Fibroblast of skin of right biceps (primary cell): ENCODE measurements at regions not wholly inside any gene's neighbourhood (a gene's known extent, or its start where the extent isn't known, plus 50 kb on each side); places are given as distances from the start of the nearest gene placed in this dataset.

ENCODE experiments used
- DNase-seq: peaks from one replicate; pipeline ENCODE4 v3.0.0-alpha.2; 2013

DNA sequence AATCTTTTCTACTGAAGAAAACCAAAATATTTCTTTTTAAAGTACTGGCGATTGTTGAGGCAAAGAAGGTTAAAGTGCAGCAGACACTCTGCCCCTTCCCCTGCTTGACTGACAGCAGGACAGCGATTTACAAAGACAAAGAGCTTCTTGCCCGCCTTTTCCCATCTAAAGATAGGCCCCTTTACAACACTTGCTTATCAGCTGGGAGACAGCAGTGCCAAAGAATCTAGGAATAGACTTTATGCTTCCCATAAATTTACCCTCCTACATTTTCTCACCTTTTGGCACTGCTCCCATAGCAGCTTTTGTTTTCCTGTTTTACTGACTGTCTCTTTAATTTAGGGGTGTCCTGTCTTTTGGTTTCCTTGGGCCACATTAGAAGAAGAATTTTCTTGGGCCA, 824.1 kb downstream of the CCSER2 start:
- no peak for DNase-seq

DNA sequence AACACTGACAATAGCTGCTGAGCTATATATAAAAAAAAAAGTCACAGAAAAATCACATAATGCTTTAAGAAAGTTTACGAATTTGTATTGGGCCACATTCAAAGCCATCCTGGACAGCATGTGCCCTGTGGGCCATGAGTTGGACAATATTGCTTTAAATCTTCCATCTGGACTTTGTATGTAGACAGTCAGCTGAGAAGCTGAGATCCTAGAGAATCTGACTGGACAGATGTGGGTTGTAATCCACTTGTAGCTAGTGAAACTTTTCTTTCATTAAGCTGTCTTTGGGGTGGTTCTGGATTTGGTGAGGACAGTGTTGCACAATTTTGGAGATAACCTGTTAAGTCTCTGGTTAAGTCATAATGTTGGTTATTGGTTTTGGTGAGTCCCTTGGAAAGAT, 824.5 kb downstream of the CCSER2 start:
- no peak for DNase-seq

DNA sequence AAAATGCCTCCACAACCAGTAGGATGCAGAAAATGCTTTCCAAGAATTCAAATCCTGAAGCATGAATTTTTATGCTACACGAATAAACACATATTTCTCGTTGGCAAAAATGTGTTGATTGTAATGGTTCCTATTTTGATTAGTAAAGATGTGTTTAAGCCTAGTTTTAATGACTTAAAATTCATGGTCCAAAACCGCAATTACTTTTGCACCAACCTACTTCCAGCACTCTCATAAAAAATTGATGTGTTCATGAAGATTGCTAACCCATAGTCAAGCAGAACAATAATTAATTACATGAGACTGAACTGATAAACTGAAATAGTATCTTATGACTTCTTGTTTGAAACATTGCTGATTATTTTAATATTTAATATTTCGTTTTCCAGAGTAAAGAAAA, 828.8 kb downstream of the CCSER2 start:
- DNase-seq: no peak

DNA sequence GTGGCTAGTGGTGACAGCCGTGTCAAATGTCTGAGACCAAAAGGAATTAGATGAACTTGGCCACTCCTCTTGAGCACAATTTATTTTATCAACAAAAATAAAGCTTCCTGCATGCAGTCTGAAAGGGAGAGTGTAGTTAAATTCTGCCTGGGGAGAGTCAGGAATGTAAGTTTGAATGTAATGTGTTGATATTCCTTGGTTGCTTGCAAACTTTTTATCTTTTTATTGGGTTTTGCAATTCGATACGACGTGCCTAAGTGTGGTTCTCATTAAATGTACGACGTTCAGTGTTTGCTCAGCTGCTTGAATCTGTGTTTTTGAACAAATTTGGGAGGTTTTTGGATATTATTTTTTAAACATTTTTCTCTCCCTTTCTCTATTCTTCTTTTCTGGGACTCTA, 839.9 kb downstream of the CCSER2 start:
- no peak for DNase-seq

DNA sequence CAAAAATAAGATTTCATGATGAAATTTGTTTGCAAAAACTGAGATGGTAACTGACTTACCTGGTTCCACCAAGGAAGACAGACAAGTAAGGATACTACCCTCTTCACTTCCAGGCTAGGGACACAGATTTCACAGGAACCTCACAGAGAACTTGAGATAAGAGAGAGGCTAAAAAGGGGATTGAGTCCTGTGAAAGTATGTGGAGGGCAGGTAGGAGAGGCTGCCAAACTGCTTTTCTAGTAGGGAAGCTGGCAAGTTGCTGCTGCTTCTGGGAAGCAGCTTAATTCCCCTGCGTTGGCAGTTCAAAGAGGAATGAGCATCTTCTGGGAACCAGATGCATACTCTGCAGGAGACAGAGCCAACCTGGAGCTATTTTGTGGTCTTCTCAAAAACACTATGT, 841.6 kb downstream of the CCSER2 start:
- no peak for DNase-seq

DNA sequence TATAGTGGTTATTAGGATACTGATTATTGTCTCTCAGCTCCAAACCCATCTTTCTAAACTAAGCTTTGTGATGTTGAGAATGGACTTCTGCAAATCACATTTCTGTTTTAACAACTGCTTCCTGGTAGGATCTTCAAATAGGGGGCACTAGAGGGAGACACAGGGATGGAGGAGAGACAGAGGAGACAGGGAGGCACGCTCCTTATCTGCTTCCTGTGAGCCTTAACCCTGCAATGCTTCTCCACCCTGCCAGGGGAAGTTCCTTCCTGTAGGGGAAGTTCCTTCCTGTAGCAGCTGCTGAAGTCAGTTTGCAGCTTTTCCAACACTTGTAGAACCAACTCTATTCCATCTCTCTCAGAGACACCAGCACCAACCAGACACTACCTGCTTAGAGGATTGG, 847.2 kb downstream of the CCSER2 start:
- no peak for DNase-seq

DNA sequence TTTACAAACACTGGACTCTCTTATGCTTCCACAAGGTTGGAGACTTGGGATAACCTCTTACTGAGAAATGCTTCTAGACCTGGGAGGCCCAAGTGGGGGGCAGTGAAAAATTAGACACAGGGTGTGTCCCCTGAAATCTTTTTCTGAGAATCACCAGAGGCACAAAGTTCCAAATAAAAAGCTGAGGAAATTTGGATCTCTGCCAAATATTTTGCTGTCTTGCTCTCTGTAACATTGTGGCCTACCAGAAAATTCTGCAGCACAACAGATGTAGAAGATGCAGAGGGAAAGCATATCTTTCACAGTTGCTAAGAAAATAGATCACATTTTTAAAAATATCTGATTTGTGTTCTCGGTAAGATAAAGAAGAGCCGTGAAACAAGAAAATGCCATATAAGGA, 849.4 kb downstream of the CCSER2 start:
- no peak for DNase-seq

DNA sequence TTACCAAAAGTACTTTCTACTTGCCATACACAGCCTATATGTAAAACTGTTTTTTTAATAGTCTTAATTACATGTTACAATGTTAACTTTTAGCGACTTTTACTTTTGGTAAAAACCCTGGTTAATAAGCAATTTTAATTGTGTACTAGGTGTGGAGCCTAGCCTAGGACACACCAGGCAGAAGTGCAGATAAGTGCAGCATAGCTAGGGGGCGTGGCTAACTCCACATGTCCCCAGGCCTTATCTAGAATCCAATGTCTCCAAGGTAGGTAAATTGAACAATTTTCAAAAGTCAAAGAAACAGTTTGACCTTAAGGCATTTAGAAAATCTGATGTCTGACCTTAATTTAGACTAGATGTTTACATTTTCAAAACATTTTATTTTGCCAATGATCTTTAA, 858.7 kb downstream of the CCSER2 start:
- no peak for DNase-seq

DNA sequence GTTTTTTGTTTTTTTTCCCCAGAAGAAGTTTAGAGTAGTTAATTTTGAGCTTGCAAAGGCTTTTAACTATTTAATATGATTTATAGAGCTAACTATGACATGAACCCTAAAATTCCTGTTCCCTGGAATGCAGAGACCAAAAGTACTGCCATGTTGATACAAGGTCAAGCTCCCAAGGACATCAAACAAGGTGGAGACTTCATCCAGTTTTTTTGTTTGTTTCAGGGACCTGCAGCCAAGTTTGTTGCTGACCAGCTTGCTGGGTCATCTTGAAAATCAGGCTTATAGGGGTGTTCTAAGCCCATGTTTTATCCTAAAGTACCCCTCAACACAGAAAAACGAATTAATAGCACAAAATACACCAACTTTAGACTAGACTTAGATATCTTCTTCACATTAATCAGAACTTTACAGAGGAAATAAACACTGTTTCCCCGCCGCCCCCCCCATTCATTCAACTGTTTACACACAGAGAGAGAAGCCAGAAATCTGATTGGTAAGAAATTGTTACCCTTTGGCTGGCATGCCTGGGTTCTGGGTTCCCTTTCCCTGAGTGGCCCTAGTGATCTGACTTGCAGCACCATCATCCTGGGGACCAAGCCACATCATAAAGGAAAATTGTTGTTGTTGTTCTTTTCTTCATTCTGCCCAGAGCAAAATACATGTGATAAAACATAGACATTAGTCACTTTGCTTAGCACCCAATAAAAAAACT, 860.5 kb downstream of the CCSER2 start:
- no peak for DNase-seq

DNA sequence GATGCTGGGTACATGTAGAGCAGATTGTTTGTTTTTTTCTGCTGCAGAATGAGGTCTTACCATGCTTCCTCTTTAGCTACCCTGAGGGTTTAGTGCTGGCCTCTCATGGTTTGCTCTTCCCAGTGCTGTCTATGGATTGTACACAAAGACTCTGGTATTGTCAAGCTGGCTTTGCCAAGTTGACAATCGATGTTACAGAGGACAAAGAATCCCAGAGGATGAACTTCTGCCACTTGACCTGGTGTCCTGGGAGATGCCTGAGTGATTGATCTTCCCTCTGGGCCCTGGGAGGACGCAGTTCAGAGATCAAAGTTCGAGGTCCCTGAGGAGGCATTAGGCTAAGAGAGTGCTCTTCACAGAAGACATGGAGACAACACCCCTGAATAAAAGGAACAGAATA, 865.4 kb downstream of the CCSER2 start:
- no peak for DNase-seq

DNA sequence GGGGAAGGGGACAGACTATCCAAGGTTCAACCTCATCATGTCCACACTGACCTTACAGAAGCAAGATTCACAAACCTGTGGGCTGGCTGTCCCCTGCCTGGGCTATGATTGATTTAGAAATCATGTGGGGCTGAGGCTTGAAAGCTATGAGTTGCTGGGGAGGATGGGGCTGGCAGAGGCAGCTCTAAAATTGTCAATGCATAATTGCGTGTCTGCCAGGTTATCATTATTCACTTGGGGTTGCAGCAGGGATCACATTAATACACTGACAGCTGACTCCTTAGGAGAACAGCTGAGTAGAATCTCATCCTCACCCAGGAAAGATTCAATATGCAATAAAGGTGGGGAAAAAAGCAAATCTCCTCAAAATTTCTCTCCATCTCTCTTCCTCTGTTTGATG, 866.3 kb downstream of the CCSER2 start:
- DNase-seq: no peak

DNA sequence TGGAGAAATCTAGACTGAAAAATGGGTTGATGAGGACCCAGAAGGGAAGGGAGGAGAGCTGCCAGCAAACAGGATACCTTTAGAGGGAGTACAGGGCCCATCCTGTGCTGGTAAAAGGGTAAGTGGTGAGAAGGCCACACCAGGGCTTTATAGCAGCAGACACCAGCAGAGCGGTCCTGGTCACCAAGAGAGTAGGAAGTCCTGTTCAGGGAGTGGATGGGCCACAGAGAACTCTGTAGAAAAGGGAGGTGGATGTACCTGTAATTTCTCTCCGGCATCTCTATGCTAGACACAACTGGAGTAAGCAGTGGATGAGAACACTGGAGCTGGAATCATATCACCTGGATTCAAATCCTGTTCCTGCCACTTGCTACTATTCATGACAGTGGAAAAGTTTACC, 867.2 kb downstream of the CCSER2 start:
- no peak for DNase-seq

DNA sequence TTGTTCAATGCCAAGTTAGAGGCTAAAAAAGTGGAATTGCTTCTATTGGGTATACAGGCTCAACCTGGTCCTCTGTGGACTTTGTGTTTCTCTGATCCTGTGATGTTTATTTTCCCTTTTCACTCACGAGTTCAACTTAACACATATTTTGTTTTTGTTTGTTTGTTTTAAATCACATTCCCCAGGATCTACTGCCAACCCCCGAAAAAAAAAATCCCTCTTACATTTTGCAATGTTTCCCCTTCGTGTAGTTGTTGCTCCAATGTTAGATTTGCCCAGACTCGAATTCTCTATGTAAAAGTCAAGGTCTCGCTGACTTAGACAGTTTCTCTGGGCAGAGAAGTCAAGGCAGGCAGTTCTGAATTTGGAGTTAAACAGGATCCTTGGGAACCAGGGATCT, 876.4 kb downstream of the CCSER2 start:
- no peak for DNase-seq

DNA sequence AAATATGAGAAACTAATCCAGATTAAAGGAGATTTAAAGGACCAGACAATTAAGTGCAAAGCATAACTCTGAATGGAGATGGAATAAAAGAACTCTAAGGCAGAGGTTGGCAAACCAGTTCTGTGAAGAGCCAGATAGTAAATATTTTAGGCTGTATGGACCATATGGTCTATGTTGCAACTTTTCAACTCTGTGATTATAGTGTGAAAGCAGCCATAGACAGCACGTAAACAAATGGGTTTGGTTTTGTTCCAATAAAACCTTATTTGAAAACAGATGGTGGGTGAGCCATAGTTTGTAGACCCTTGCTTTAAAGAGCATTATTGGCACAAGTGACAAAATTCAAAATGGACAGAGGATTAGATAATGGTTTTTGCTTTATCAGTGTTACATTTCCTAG, 884.1 kb downstream of the CCSER2 start:
- DNase-seq: no peak

DNA sequence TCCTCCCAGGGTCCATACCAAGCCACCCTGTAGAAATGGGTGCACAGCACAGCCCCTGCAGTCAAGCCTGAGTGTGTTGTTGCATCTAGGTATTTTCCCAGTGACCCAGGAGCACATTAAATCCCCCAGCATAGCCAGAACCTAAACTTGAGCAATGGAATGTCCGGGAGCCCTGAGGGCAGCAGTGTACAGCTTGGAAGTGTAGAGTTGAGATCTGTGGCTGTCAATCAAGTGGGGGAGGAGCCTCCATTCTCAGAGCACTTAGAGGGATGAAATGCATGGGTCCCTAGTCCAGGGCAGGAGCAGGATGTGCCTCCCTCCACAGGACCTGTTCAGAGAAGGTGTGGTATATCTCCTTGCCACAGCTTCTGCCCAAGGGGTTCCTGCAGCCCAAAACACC, 885.1 kb downstream of the CCSER2 start:
- DNase-seq: no peak

DNA sequence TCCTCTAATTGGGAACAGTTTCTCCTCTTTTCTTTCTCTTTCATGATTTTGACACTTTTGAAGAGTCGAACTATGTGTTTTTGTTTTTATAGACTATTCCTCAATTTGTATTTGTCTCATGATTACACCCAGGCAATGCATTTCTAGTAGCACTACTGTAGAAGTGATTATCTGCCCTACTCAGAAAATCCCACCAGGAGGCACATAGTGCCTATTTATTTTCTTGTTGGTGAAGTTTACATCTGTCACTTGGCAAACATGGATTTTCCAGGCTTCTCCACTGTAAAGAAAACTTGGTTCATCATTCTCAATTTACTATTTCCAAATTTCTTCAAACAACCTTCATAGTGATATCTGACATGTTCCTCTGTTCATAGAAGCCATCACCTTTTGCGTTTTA, 893.9 kb downstream of the CCSER2 start:
- DNase-seq: no peak

DNA sequence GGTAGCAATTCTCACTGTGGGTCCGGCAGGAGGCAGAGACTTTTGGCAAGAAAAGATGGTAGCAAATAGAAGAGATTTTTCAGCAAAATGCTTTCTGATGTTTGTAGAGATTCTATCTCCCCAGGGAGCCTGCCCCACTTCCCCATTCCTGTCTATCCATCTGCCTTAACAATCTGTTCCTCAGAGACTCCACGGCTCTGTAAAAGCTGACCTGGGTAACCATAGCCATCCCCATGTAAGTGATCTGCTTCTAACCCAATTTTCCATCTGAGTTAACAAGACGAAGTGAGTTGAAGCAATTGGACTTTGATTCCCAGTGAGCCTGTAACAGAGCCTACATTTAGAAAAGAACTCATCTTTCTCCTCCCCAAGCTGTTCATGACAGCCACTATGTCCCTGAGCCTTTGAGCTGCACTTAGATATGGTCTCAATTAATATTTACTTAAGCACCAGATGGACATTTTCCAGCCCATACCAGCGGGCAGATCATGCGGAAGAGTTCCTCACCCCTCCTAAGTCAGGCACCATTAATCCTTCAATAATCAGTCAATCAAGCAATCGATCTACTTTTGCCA, 896.1 kb downstream of the CCSER2 start:
- no peak for DNase-seq

DNA sequence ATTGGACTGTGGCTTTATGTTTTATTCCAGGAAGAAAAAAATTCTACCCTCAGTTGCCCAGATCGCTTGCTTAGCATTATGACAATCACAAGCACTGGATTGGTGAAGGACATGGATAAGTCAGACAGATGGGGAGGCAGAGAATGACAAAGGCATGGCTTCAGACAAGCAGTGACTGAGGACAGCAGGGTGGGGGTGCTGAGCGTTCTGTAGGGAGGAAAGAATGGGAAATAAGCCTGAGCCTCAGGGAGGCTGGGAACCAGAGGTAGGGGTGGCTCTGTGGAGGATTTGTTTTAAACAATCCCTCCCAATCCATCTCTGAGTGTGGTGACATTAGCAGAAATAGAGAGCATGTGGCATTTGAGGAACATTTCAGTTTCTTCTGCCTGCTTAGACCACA, 896.9 kb downstream of the CCSER2 start:
- no peak for DNase-seq

DNA sequence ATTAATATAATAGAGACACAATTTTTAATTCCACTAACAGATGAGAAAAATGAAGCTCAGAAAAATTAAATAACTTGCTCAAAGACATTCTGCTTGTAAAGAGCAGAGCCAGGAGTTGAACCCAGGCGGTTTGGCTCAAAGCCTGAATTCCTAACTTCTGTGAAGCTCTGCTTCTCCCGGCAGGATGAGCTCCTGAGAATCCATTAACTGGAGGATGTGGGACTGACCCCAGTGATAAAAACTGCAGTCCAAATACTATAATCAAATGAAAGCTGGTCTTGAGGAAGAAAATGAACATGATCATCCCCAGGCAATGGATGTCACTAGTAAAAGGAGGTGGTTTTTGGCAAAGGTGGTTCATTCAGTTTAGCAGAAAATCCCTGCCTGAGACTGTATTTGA, 898.2 kb downstream of the CCSER2 start:
- no peak for DNase-seq

DNA sequence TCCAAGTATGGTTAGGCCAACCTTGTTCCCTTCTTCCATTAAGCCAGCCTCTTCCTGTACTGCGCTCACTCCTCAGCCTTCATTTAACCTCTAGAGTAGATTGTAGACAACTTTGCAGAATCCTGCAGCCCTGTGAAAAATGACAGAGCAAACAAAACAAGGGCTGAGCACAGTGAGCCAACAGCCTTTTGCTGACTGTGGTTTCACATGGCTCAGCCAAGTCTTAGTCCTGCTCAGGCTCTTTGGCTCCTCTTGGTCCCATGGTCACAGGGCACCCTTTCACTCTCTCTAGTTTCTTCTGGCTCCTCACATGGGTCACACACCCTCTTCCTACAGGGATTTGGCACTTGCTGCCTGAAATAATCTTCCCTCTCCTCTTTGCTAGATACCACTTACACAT, 900.3 kb downstream of the CCSER2 start:
- no peak for DNase-seq

DNA sequence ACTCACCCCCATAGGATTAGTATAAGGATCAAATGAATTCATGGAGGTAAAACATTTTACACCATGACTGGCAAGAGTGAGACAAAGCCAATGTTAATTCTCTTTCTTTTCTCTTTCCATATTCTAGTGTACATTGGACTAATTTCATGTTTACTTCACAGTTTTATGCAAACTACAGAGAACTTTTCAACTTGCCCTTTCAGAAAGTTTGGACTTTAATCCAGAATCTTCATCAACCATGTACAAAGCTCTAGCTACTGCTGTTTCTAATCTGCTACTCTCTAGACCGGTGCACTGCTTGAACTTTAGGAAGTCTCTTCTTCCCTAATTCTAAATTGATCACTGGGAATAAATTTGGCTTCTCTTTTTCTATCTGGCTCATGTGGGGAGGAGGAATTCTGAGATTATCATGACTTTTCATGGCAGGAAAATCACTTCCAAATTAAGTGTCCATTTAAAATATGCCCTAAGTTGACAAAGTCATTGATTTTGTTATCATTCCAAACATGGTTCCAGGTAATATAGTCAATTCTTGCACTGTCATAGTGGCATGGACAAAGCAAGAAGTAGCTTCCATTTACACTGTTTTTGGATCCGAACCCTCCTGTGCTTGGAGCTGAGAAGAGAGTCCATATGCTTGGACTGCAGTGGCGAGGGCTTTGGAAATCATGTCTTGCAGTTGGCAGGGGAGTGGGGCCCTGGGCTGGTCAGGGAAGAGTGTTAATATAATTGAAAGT, 903.3 kb downstream of the CCSER2 start:
- DNase-seq: no peak

DNA sequence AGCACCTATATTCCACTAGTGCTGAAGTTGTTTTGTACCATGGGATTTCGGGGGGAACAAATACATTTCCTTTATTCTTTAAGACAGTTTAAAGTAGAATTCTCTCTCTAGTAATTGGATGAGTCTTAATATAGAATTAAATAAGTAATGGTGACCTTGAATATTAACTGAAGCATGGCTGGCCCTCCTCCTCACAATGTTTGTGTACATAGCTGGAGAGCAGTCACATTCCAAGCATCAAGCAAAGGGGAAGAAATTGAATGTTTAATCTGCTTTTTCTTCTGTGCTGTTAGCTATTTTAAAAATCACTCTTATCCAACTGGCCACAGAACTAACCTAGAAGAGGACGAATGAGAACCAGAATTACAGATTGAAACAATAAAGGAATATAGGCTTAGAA, 906.9 kb downstream of the CCSER2 start:
- no peak for DNase-seq

DNA sequence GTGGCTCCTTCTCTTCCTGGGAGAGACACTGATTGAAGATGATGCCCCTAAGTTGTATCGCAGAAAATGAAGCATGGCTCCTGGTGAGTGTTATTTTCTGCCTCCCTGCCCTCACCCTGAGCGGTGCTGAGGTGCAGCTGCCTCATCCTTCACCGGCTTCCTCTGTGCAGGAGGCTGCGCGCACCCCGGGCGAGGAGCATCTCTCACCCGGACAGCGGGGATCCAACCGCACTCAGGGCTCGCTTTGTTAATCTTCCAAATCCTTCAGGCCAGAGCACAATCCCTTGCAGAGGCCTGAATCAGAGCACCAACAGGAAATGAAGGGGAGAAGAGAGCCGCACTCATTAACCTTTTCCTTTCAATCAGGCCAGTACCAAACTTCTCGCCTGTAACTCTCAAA, 910.3 kb downstream of the CCSER2 start:
- DNase-seq: no peak

DNA sequence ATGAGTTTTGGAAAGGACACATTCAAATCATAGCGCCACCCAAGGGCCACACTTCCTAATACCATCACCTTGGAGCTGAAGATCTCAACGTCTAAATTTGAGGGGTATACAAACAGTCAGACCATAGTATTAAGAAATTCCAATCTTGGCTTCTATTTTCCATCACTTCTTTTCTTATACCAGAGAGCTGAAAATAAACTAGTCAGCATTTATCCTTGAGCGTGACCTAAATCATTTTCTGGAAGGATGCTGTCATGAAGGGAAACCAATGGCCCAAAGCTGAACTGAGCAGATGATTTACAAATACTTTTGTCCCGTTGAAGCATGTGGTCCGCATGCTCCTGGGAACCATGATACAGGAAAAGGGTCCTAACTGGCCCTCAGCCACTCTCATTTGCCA, 921.9 kb downstream of the CCSER2 start:
- no peak for DNase-seq

DNA sequence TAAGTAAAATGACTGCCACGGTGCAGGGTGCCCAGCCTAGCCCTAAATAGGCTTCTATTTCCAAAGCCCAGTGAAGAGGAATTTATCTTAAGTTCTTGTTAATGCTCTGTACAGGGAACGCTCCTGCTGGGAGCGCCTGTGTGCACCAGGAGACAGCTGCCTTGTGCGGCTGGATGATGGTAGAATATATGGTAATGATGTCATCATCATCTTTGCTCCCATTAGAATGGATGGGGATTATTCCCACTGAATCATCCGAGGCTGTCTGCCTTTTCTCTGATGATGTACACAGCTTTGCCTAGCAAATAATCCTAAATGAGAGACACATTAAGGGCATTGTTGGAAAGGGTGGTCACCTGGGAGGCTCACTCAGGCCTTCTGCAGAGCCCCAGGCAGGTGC, 928.1 kb downstream of the CCSER2 start:
- no peak for DNase-seq
